GM12865 (cell line): ENCODE measurements at regions not wholly inside any gene's neighbourhood (a gene's known extent, or its start where the extent isn't known, plus 50 kb on each side); places are given as distances from the start of the nearest gene placed in this dataset.

Experiments
- DNase-seq: peaks from one replicate; pipeline ENCODE4 v3.0.0; 2010; ENCODE audit warnings: low read depth
- H3K4me3 ChIP-seq: 2 replicates; pipeline ENCODE4 v1.5.1; 2011; ENCODE audit warnings: mild to moderate bottlenecking, low read depth, low read length, control low read depth
- CTCF ChIP-seq: IDR thresholded peaks from 2 replicates; pipeline ENCODE4 v1.5.1; 2011; ENCODE audit warnings: low read length, control low read depth, low read depth, inconsistent platforms; ENCODE audit not compliant: insufficient read depth; ENCODE audit errors: missing control alignments

- no peak for DNase-seq
These were observed 182.9 kb downstream of the MAF start for GRCh38 chr16:79417601-79418008.

GRCh38 chr16:79415983-79416640, 184.4 kb downstream of the MAF start:
- TF ChIP-seq CTCF, result no peak
- no peak for DNase-seq
- H3K4me3 ChIP-seq, result no peak overlapping the region

More at GRCh38 chr16:79417601-79418008, 182.9 kb downstream of the MAF start:
- TF ChIP-seq CTCF, result no peak
- no peak overlapping the region for H3K4me3 ChIP-seq

GRCh38 chr16:79412783-79413225, 187.7 kb downstream of the MAF start:
- no peak overlapping the region for H3K4me3 ChIP-seq
- no peak for TF ChIP-seq CTCF
- DNase-seq, result no peak

- TF ChIP-seq CTCF, result no peak
- DNase-seq, result no peak
- no peak overlapping the region for H3K4me3 ChIP-seq
These were observed 188.7 kb downstream of the MAF start for GRCh38 chr16:79411805-79412204.

GRCh38 chr16:79411357-79411756, 189.2 kb downstream of the MAF start:
- H3K4me3 ChIP-seq, result no peak overlapping the region
- no peak for TF ChIP-seq CTCF
- DNase-seq, result no peak

- DNase-seq, result no peak
- TF ChIP-seq CTCF, result no peak
These were observed 190.6 kb downstream of the MAF start for GRCh38 chr16:79409978-79410377.

GRCh38 chr16:79408355-79408754, 192.2 kb downstream of the MAF start:
- DNase-seq, result no peak
- H3K4me3 ChIP-seq, result no peak overlapping the region
- no peak for TF ChIP-seq CTCF

More at GRCh38 chr16:79409978-79410377, 190.6 kb downstream of the MAF start:
- H3K4me3 ChIP-seq, result no peak overlapping the region
